Uterus (tissue), 2 donors: ENCODE measurements at regions not wholly inside any gene's neighbourhood (a gene's known extent, or its start where the extent isn't known, plus 50 kb on each side); places are given as distances from the start of the nearest gene placed in this dataset.

Source experiments
- CTCF ChIP-seq, 4 experiments: fragments of 200-600 bp in 2 of 4; fragments of 450-650 bp in 2 of 4; sonication (generic) in 2 of 4; IDR thresholded peaks; one replicate each; pipeline ENCODE4 v1.5.1; 2016 to 2019; ENCODE audit warnings: antibody characterized with exemption in 4 of 4, mild to moderate bottlenecking in 2 of 4, moderate library complexity in 1 of 4
- POLR2A ChIP-seq, 2 donors: fragments of 450-650 bp; IDR thresholded peaks; one replicate each; pipeline ENCODE4 v1.6.1; 2016; ENCODE audit warnings: antibody characterized with exemption in 2 of 2, mild to moderate bottlenecking in 1 of 2, moderate library complexity in 1 of 2

- TF ChIP-seq POLR2A (IDR thresholded peaks at IDR 0.05) (peak; percentile 48 to 50), CTCF (IDR thresholded peaks at IDR 0.05) (no peak)
These were observed 70.5 kb upstream of the ZNF516 start for GRCh38 chr18:76565238-76566173.
